Chondrocyte (in vitro differentiated cells): ENCODE measurements at regions not wholly inside any gene's neighbourhood (a gene's known extent, or its start where the extent isn't known, plus 50 kb on each side); places are given as distances from the start of the nearest gene placed in this dataset.

Source experiments
- DNase-seq: peaks from one replicate; pipeline ENCODE4 v3.0.0; 2021; ENCODE audit warnings: mixed read lengths, low spot score
- H3K27ac Mint-ChIP-seq: one replicate; pipeline ENCODE4 v1.8.0; 2021; ENCODE audit warnings: mild to moderate bottlenecking, moderate library complexity, mixed read lengths; ENCODE audit not compliant: unreplicated experiment
- H3K27me3 Mint-ChIP-seq: 2 replicates; pipeline ENCODE4 v1.8.0; 2021; ENCODE audit warnings: low read depth, mixed read lengths
- H3K36me3 Mint-ChIP-seq: 2 replicates; pipeline ENCODE4 v1.8.0; 2021; ENCODE audit warnings: low read depth, mixed read lengths
- H3K4me1 Mint-ChIP-seq: 2 replicates; pipeline ENCODE4 v1.8.0; 2021; ENCODE audit warnings: low read depth, mild to moderate bottlenecking, mixed read lengths
- H3K4me3 Mint-ChIP-seq: one replicate; pipeline ENCODE4 v1.8.0; 2021; ENCODE audit warnings: mild to moderate bottlenecking, moderate library complexity, mixed read lengths; ENCODE audit not compliant: unreplicated experiment
- H3K9me3 Mint-ChIP-seq: 2 replicates; pipeline ENCODE4 v1.8.0; 2021; ENCODE audit warnings: low read depth, mixed read lengths
- CTCF ChIP-seq: fragments of 200-600 bp; sonication (generic); IDR thresholded peaks from 2 replicates; pipeline ENCODE4 v1.5.0; 2021; ENCODE audit warnings: antibody characterized with exemption, mild to moderate bottlenecking, moderate library complexity

- Mint-ChIP-seq H3K4me3 (no peak overlapping the region), H3K27me3 (no peaks in the 10 kb centered on the region), H3K9me3 (no peaks in the 10 kb centered on the region), H3K4me1 (peaks cover 3% of the 10 kb centered on the region), H3K27ac (no peak overlapping the region), H3K36me3 (no peaks in the 10 kb centered on the region)
- no peak for DNase-seq
- TF ChIP-seq CTCF = no peak
These were observed 59.5 kb upstream of the ZNF366 start for GRCh38 chr5:72566746-72567145.

- Mint-ChIP-seq H3K27ac (no peak overlapping the region), H3K27me3 (no peaks in the 10 kb centered on the region), H3K4me1 (peaks cover 3% of the 10 kb centered on the region), H3K36me3 (no peaks in the 10 kb centered on the region), H3K9me3 (no peaks in the 10 kb centered on the region), H3K4me3 (no peak overlapping the region)
- no peak for TF ChIP-seq CTCF
- no peak for DNase-seq
These were observed 58.5 kb upstream of the ZNF366 start for GRCh38 chr5:72565513-72566289.

- Mint-ChIP-seq H3K36me3 (no peaks in the 10 kb centered on the region), H3K27me3 (no peaks in the 10 kb centered on the region), H3K4me1 (no peaks in the 10 kb centered on the region), H3K9me3 (no peaks in the 10 kb centered on the region), H3K27ac (no peak overlapping the region), H3K4me3 (no peak overlapping the region)
- DNase-seq = no peak
- no peak for TF ChIP-seq CTCF
These were observed 55.5 kb upstream of the ZNF366 start for GRCh38 chr5:72562717-72563116.

- H3K27ac Mint-ChIP-seq = no peak overlapping the region
These were observed 54.1 kb upstream of the ZNF366 start for GRCh38 chr5:72561148-72561972.

More at GRCh38 chr5:72561148-72561972, 54.1 kb upstream of the ZNF366 start:
- Mint-ChIP-seq H3K4me3 (no peak overlapping the region), H3K27me3 (no peaks in the 10 kb centered on the region), H3K36me3 (no peaks in the 10 kb centered on the region), H3K9me3 (no peaks in the 10 kb centered on the region), H3K4me1 (peaks cover 9% of the 10 kb centered on the region)
- no peak for TF ChIP-seq CTCF
- no peak for DNase-seq
